ENCODE measurements at regions not wholly inside any gene's neighbourhood (a gene's known extent, or its start where the extent isn't known, plus 50 kb on each side); places are given as distances from the start of the nearest gene placed in this dataset.
"Not testable (repeated sequence)": the region's sequence is repeated elsewhere in the genome, so short reads cannot be mapped to it uniquely, and the experiment has no call there.

DNA sequence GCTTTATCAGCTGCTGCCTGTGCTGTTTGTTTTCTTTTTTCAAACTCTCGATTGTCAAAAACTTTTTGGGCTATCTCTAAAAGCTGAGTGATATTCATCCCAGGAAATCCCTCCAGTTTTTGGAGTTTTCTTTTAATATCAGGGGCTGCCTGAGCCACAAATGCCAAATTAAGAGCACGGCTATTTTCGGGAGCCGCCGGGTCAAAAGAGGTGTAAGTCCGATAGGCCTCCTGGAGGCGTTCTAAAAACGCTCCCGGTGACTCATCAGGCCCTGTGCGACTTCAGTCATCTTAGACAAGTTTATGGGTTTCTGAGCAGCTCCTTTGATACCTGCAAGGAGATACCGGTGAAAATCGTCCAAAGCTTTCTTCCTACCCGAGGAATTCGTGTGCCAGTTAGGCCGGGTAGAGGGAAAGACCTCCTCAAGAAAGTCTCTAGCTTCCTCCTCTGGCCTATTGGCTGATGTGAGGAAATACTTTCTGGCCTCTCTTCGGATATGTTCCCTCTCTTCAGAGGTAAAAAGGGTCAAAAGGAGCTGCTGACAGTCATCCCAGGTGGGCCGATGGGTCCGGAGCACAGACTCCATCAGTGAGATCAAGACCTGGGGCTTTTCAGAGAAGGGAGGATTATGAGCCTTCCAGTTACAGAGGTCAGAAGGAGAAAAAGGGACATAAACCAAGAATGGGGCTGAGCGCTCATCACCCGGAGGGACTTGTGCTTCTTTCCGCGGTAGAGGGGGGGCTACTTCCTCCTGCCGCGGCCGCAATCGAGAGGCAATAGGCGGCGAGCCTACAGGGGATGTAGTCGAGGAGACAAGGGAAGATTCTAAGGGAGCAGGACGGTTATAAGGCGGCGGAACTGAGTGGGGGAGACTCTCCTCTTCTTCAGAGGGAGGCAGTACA lies 151.1 kb downstream of the TRIM27 start:
- intact Hi-C loops (cut with DNase I, micrococcal nuclease): no loop called here
- ATAC-seq (no peak), DNase-seq (no peak)

DNA sequence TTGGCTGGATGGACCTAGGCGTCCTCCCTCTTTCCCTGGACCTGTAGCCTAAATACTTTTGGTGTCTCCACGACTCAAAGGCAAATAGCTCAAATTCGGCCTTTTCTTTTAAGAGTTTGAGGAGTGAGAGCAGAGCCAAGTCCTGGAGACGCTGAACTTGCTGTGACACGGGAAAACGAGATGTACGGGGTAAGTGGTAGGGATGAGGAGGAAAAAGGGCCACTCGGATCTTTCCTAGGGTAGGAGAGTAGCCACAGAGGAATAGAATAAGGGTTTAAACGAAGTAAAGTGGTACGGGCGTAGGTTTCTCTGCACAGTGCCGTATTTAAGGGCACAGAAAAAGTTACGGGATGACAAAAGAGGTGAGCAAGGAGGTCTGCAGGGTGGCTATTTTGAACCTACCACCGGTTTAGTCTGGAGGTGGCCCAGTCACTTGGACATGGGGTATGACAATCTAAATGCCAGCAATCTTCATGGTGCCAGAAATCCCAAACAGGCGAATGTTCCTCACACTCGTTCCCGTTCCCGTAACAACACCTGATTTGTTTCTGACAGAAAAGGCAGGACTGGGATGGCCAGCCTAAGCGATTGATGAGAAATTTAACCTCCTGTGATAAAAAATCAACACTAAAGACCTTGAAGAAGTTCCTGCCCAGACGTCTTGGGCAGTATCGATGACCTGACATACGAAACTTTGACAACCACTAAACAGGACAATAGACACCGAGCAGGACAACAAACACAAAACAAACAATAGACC lies 149.3 kb downstream of the TRIM27 start:
- intact Hi-C loops (cut with DNase I, micrococcal nuclease): no loop called here
- ATAC-seq: no peak
- no peak for DNase-seq

DNA sequence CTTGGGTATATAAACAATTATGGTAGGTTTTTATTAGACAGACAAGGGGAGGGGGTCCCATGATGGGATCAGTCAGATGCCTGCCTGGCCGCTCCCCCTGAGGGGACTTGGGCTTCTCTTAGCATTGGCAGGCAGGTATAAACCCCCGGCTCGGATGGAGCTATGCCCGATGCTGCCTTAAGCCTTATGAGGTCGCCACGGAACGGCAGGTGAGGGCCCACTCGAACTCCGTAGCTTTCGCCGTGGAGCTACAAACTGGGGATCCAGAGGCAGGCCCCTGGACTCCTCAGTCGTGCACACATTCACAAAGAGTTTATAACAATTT lies 148.8 kb downstream of the TRIM27 start:
- intact Hi-C loops (cut with DNase I, micrococcal nuclease): no loop called here

DNA sequence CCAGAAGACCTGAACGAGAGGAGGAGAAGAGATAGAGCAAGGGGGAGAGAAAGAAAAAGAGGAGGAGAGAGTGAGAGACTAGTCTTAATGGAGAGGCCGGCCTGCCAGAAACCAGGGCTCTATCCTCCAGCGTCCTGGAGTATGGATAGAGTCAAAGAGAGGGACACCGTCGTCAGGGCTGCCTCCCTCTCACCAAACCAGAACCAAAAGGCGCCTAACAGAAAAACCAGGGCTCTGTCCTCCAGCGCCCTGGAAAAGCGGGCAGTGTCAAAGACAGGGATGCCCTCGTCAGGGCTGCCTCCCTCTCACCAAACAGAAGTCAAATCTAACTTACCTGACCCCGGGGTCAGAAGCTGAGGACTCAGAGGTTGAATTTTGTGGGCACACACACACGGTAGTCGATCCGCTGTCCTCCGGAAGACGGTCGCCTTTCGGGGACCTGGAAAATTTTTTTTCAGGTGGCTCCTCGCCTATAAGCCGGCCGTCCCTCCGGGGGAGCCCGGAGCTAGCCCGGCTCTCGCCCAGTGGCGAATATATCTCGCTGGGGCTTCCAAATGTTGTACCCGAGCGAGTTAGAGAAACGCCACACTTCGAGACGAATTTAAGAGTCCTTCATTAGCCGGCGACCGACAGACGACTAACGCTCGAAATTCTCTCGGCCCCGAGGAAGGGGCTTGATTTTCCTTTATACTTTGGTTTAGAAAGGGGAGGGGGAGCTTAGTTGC lies 148.2 kb downstream of the TRIM27 start:
- intact Hi-C loops (cut with DNase I, micrococcal nuclease): no loop called here
- DNase-seq (no peak), ATAC-seq (no peak)

More for the DNA sequence above, 148.8 kb downstream of the TRIM27 start:
- ATAC-seq (no peak), DNase-seq (no peak)

DNA sequence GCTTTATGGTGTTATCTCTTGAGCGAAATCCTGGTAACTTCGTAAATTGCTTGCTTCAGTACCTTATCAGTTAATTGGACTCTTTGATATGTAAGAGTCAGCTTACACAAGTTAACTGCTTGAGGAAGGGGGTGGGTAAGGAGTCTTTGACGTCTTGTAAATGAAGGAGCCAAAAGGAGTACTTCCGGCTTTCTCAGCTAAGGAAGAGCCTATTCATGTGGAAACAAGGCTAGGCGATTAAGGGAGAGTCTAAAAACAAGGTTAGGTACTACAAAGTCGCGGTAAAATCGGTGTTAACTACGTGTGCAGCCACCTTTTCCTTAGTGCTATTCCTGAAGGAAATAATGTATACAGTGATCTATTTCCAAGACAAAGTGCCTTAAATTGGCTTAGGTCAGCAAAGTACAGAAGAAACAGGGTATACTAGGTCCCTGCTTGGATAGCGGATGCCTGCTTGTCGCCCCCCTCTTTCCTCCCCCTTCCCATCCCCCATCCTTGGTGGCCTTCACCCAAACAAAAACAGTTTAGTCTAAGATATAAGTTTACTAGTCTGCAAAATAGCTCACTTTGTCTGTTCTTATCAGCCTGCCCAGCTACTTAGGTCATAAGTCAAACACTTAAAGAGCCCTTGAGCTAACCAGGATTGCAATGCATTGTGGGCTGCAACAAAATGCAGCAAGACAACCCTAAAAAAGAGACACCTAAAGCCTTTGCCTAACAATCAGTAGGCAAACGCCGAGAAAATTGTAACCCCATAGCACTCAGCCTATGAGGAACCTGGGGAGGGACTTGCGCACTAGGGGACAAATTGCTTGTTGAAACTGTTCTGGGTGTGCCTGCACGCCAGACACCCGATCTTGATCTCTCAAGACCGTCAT lies 147.3 kb downstream of the TRIM27 start:
- ATAC-seq: peak; percentile 77
- no peak for DNase-seq
- intact Hi-C loops (cut with DNase I, micrococcal nuclease): no loop called here

- DNase-seq (no peak), ATAC-seq (no peak)
- intact Hi-C loops (cut with DNase I, micrococcal nuclease): no loop called here
Observed at GRCh38 chr6:28777147-28777461, 146.7 kb downstream of the TRIM27 start.

DNA sequence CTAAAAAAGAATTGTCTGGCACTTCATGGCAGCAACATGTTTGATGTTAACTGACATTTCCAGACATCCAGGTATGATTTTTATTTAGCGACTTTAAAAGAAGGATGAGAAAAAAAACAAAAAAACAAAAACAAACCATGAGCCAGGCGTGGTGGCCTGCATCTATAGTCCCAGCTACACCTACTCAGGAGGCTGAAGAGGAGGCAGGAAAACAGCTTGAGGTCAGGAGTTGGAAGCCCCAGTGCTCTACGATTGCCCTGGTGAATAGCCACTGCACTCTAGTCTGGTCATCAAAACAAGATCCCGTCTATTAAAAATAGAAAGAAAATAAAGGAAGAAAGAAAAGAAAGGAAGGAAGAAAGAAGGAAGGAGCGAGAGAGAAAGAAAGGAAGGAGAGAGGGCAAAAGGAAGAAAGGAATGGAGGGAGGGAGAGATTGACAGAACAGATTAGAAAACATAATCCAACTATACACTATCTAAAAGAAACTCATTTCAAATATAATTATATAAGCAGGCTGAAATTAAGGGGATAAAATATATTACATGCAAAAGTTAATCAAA lies 141.6 kb downstream of the TRIM27 start:
- no peak for ATAC-seq
- intact Hi-C loops (cut with DNase I, micrococcal nuclease): no loop called here
- no peak for DNase-seq

GRCh38 chr6:28785962-28786679 lies 137.7 kb downstream of the TRIM27 start:
- intact Hi-C loops (cut with DNase I, micrococcal nuclease): no loop called here
- DNase-seq (no peak), ATAC-seq (no peak)

DNA sequence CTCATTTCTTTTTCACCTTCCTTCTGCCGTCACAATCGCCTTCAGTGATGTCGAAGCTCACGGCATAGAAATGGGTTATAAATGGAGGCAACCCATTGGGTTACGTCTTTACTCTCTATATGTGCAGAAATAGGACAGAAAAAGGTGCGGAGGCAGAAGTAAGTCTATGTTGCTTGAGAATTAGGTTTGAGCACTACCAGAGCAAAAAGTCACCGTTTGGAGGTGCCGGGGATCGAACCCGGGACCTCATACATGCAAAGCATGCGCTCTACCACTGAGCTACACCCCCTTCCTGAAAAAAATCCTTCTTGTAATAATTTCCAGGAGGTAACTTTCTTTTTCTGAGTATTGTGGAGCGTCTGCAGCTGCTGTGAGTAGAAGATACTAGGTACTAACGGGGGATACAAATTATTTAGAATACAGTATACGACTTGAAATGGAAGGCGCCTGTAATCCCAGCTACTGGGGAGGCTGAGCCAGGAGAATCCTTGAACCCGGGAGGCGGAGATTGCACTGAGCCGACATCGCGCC lies 134.2 kb downstream of the TRIM27 start:
- intact Hi-C loops (cut with DNase I, micrococcal nuclease): no loop called here
- ATAC-seq: peak; percentile 52
- no peak for DNase-seq

- no peak for DNase-seq
- intact Hi-C loops (cut with DNase I, micrococcal nuclease): no loop called here
- no peak for ATAC-seq
Observed at GRCh38 chr6:28791002-28791383, 132.8 kb downstream of the TRIM27 start.

DNA sequence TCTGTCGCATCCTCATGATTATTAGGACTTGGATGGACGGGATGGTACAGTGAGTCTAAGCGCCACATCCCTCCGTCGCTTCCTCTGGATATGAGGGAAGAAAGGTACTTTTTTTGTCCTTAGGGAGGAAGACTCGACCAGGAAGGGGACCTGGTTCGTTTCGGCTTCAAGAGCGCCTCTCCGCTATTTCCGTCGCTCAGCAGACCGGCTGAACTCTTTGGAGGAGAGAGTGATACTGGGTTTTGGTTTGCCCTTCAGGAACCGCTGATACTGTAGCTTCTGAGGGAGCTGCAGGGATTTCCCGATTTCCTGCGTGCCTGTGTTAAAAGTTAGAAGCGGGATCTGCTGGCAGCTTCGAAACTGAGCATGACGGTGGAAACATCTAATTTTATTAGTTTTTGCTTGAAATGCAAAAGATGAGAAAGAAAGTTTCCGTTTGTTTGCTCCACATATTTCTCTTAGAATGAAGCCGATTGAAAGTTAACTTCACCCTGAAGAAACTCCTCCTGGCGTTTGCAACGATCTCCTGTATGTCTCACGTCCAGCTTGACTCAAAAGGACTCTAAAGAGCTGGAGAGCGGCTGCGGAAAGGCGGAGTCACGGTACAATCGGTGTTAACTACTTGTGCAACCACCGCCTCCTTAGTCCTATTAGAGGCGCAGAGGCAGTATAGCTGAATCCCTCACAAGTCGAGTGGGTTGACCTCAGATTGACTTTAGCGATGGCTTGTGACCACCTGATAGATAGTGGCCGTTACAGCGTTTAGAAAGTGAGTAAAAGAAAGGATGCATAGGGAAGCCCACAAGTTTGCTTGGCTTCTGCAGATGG lies 129.4 kb downstream of the TRIM27 start:
- intact Hi-C loops (cut with DNase I, micrococcal nuclease): no loop called here
- ATAC-seq (peak; percentile 48), DNase-seq (peak in 1 of 2 donors; percentile 21)

GRCh38 chr6:28800647-28801046 lies 123.1 kb downstream of the TRIM27 start:
- ATAC-seq; DNase-seq; intact Hi-C loops (cut with DNase I, micrococcal nuclease): not testable (repeated sequence)

DNA sequence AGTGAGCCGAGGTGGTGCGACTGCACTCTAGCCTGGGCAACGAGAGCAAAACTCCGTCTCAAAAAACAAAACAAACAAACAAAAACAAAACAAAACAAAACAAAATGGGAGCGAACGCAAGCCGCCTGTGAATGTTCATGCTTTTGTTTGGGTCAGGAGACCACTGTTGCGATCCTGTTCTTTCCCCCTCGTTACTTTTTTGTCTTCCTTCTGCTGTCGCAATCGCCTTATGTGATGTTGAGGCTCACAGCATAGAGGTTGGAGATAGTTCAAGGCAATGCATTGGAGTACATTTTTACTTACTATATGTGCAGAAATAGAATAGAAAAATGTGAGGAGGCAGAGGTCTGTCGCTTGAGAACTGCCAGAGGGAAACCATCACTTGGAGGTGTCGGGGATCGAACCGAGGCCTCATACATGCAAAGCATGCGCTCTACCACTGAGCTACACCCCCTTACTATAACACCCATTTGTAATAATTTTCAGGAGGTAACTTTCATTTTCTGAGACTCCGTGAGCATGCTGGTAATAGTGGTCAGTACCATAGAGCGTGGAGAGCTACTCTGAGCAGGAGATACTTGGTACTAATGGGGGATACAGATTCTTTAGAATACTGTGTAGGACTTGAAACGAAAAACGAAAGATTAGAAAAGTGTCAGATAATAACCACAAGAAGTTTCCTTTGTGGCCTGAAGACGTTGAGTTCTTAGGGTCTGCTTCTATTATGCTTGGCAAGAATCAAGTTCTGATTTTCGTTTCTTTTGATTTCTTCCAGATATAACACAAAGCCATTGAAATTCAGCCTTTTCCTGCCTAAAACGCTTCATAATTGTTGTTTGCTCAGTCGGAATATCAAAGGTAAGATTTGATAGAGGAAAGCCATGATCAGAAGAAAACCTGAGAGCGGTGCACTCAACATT lies 121.1 kb downstream of the TRIM27 start:
- ATAC-seq: no peak
- intact Hi-C loops (cut with DNase I, micrococcal nuclease): no loop called here
- DNase-seq: no peak

DNA sequence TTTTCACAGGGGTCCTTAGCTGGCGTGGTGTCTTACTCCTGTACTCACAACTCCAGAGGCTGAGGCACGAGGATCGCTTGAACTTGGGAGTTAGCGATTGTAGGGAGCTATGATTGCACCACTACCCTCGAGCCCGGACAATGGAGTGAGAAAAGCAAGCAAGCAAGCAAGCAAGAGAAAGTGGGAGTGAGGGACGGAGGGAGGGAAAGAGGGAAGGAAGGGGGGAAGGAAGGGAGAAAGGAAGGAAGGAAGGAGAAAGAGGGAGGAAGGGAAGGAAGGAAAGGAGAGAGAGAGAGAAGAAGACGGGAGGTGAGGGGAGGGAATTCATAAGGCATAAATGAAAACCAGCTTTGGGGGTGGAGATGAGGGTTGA lies 120.5 kb downstream of the TRIM27 start:
- intact Hi-C loops (cut with DNase I, micrococcal nuclease): no loop called here
- ATAC-seq (no peak), DNase-seq (no peak)

GRCh38 chr6:28807682-28808280 lies 116.0 kb downstream of the TRIM27 start:
- DNase-seq (no peak), ATAC-seq (no peak)
- intact Hi-C loops (cut with DNase I, micrococcal nuclease): no loop called here

DNA sequence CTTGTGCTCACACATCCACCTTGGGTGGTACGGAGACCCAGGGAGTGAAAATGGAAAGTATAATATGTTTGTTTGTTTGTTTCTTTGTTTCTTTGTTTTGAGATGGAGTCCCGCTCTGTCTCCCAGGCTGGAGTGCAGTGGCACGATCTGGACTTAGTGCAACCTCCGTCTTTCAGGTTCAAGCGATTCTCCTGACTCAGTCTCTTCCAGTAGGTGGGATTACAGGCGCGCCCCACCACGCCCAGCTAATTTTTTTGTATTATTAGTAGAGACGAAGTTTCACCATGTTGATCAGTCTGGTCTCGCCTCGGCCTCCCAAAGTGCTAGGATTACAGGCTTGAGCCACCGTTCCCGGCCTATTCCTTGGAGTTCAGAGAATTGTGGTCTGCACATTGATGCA lies 115.4 kb downstream of the TRIM27 start:
- DNase-seq (no peak), ATAC-seq (no peak)
- intact Hi-C loops (cut with DNase I, micrococcal nuclease): no loop called here

Data from left colon (tissue), 2 donors.